ENCODE measurements at regions not wholly inside any gene's neighbourhood (a gene's known extent, or its start where the extent isn't known, plus 50 kb on each side); places are given as distances from the start of the nearest gene placed in this dataset.
"Not testable (repeated sequence)": the region's sequence is repeated elsewhere in the genome, so short reads cannot be mapped to it uniquely, and the experiment has no call there.

DNA sequence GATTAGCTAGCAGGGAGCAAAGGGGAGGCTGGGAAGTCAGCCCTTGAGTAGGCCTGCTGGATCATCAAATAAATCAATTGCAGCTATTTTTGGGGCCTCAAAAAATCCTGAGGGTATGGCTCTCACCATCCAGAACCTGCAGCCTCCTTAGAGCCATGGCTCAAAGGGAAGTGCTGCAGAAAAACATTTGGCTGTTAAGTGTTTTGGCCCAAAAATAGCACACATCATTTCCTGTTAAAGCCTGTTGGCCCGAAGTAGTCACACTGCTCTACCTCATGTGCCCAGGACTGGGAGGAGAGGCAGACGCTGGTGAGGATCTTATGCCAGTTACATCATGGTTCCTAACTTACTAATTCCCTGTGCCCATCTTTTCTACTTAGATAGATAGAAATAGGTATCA is 176.8 kb upstream of the PLGLB1 start:
- DNase-seq = not testable (repeated sequence)

DNA sequence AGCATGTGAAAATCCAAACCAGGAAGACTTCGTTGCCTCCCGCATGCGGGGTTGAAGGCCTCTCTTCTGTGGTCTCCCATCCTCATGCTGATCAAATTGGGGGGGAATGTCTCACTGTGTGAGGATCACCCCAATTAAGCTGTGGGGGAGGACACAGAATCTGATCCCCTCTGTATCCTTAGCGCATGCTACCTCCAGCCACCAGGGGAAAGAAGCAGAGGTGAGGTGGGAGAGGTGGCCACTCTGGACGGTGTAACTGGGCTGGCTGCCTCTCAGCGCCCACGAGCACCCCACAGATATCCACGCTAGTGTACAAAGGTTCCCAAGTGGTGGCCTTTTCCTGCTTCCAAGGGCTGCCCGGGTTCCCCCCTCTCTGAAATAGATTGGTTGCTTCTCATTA is 177.6 kb upstream of the PLGLB1 start:
- not testable (repeated sequence) for DNase-seq

- DNase-seq = not testable (repeated sequence)
These were observed 183.0 kb upstream of the PLGLB1 start for GRCh38 chr2:87204569-87205147.

GRCh38 chr2:87212938-87213337 is 191.3 kb upstream of the PLGLB1 start:
- not testable (repeated sequence) for DNase-seq

DNA sequence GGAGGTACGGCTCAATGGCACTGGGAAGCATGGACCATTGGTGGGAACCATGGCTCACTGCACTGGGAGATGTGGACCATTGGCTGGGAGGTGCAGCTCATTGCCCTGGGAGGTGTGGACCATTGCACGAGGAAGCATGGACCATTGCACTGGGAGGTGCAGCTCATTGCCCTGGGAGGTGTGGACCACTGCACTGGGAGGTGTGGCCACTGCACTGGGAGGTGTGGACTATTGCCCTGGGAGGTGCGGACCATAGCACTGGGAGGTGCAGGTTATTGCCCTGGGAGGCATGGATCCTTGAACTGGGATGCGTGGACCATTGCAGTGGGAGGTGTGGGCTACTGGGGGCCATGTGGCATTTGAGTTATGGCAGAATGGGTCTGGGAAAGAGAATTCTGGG is 195.4 kb upstream of the PLGLB1 start:
- not testable (repeated sequence) for DNase-seq

GRCh38 chr2:87217741-87218410 is 196.2 kb upstream of the PLGLB1 start:
- not testable (repeated sequence) for DNase-seq

GRCh38 chr2:87220651-87221050 is 199.0 kb upstream of the PLGLB1 start:
- not testable (repeated sequence) for DNase-seq

DNA sequence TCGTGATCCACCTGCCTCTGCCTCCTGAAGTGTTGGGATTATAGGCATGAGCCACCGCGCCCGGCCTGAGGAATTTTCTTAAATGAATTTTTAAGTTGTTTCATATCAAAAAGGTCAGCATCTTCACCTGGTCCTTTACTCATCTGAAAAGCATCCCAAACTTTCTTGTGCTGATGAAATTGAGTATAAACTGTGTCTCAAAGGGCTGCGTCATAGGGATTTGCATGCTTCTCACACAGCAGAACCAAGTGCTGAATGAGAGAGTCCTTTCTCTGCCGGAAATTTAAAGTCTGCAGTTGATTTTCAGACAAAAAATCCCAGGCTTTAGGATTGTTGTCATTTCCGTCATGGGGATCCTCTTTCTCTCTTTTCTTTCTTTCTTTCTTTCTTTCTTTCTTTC is 200.5 kb upstream of the PLGLB1 start:
- peak; percentile 78 for DNase-seq

GRCh38 chr2:87223873-87224272 is 202.2 kb upstream of the PLGLB1 start:
- not testable (repeated sequence) for DNase-seq

DNA sequence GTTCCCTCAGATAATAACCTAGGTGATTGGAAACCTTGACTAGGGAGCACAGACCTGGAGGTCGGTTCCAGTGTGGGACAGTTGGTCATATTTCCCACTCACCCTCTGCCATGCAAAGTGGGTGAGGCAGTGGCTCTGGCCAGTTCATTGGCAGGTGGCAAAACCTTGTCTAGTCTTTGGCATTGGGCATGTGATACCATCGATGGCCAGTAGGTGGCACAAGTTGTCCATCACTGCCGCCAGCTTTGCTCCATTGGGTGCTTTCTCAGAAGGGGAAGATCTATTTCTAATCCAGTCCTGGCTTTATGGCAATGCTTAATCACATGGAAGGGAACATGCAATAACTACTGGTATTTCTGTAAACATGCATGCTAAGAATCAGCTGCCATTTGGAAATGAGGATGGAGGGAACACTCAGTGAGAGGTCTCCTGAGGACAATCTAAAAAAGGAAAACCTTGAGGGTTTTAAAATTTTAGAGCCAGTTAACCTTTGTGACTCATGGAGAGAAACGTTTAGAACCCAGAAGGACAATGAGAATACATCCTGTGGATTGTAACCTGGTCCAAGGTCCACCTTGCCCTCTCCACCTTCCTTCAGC is 207.5 kb upstream of the PLGLB1 start:
- DNase-seq = peak; percentile 53

DNA sequence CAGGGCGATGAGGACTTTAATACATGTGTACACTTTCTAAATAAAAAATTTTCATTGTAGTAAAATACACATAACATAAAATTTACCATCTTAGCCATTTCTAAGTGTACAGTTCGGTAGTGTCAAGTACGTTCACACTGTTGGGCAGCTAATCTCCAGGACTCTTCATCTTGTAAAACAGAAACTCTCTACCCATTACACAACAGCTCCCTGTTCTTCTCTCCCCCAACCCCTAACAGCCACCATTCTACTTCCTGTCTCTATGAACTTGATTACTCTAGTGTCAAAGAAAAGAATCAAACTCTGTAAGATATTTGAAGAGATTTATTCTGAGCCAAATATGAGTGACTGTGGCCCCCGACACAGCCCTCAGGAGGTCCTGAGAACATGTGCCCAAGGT is 208.3 kb upstream of the PLGLB1 start:
- not testable (repeated sequence) for DNase-seq

DNA sequence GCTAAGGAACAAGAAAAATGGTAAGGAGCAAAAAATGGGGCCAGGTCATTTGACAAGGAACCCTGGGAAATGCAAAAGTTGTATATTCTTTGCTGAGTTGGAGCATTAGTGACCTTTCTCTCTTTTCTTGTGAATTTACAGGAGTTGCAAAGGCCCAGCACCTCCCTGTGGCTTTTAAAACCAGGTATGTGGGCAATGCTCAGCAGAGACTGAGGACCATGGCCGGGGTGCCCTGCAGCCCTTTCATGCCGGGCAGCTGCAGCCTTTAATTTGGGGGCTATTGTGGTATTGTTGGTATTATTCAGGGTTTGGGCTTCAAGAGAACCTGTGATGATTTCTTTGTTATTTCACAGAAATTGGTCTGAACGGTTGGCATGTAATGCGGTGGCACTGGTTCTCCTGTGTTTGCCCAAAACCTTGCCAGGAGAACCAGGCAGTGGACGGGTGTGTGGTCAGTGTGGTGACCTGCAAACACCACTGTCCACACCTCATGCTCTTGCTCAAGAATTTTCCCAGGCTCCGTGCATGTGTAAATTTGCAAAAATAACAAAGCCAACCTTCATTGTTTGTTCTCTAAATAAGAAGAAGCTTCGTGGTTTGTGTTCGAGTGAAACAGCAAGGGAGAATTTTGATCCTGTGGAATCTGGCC is 213.8 kb upstream of the PLGLB1 start:
- not testable (repeated sequence) for DNase-seq

DNA sequence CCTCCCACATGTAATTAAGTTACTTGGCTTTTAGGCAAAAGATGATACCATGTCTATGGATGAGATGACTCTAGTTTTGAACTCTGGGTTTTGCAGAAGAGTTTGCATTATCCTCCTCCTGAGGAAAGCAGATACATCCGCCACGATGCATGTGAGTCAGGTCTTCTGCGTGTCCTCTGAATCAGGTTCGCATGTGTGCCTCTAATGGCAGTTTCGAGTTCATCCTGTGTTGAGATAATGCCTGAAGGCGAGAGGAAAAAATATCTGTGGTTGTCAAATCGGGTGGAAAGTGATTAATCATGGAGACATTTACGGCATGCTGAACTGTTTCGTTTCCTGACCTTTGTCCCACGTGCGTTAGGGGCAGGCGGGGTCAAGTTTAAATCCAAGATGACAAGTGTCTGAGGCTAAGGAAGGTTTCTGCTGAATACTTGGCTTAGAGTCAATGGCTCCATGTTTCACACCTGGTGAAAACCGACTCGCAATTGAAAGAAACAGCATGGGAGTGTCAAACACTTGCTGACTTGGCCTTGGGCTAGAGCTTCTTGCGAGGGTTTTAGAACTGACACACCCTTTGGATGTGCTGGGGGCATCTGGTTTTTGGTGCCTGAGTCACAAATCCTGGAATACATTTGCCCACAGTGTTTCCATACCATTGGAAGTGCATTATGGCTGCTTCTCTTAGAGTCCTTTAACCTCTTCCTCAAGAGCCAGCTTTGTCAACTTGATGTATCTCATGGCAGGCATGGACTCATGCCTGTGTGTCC is 216.1 kb upstream of the PLGLB1 start:
- DNase-seq = not testable (repeated sequence)

DNA sequence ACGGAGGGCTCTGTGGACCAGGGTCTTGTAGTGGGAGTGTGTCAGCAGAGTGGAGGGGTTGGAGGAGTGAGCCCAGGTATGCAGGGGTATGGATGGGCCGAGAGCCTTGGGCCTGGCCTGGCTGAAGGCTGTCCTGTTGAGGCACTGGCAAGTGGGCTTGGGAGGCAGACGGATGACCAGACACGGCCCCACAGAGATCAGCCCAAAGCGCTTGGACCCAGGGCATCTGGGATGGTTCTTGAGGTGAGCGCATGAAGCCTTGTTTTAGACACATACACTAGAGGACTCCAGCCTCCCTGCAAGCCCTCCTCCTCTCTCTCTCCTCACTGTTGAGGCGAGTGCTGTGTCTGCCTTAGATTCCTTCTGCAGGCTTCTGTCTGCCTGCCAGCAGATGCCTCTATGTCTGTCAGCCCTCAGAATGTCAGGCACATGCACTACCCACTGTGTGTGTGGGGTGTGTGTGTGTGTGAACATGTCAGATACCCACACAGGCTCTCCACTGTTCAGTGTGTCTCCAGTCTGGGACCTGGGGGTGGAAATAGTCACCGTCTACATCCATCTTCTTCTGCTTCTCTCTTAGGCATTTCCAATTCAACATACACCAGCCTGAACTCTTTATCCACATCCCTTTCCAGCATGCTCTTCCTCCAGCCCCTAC is 218.0 kb upstream of the PLGLB1 start:
- DNase-seq = peak; percentile 21

GRCh38 chr2:87246066-87246717 is 224.5 kb upstream of the PLGLB1 start:
- peak; percentile 25 for DNase-seq

GRCh38 chr2:87252046-87252445 is 230.4 kb upstream of the PLGLB1 start:
- DNase-seq = not testable (repeated sequence)

DNA sequence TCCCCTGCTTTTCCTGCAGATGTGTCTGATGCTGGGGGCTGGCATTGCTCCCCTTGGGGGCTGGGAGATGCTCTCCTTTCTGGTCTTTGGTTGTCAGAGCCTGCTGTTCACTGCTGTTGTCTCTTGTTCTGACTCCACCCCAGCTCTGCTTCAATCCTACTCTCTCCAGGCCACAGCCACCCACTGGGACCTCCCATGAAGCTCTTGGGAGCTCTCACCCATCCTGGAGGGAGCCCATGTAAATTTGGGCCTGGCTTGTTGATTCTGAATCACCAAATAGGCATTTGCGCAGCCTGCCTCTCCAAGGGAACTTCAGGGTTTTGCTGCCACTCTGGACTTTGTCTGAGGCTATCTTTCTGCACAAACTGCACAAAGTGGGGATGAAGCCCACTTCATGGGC is 232.9 kb upstream of the PLGLB1 start:
- DNase-seq = not testable (repeated sequence)

DNA sequence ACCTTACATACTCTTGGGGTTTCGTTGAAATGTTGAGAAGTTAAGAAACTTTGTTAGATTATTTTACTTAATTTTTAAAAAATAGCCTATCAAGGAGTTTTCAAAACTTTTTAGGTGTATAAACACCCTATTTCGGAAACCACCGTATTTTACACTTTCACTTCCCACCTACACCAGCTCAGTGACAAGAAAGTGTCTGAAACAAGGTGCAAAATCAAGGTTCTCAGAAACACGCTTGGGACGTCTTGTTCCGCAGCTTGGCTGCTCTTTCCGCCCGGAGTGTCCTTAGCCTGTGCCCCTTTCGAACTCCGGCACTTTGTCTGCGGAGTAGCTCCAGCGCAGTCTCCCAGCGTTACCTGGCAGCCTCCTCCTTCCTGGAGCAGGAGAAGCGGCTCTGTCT is 233.8 kb upstream of the PLGLB1 start:
- not testable (repeated sequence) for DNase-seq

DNA sequence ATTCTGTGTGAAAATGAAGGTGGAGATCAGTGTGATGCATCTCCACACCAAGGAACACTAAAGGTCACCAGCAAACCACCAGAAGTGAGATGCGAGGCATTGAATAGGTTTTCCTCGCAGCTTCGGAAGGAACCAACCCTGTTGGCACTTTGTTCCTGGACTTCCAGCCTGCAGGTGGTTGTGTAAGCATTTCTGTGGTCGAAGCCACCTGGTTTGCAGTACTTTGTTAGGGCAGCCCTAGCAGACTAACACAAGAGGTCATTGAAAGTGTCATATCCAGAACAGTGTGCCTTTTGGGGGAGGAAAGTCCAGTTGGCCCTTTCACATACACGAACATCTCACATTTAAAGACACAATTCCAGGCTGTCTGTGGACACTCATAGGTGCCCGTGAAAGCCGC is 237.2 kb upstream of the PLGLB1 start:
- not testable (repeated sequence) for DNase-seq

DNA sequence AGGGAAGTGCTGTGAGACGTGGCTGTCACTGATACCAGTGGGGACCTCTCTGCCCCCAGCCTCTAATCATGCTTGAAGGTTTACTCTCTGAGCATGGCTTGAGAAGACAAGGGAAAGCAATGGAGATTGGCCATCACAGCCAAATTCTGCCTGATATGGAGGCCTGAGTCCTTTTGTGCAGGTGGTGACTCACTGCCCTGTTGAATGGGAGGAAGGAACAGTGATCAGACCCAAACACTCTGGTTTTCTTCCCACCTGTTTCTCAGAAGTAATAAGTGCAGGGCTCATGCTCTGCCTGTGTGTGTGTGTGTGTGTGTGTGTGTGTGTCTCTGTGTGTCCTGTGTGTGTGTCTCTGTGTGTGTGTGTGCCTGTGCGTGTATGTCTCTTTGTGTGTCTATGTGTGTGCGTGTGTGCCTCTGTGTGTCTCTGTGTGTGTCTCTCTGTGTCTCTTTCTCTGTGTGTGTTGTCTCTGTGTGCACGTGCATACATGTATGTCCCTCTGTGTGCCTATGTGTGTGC is 240.6 kb upstream of the PLGLB1 start:
- not testable (repeated sequence) for DNase-seq

DNA sequence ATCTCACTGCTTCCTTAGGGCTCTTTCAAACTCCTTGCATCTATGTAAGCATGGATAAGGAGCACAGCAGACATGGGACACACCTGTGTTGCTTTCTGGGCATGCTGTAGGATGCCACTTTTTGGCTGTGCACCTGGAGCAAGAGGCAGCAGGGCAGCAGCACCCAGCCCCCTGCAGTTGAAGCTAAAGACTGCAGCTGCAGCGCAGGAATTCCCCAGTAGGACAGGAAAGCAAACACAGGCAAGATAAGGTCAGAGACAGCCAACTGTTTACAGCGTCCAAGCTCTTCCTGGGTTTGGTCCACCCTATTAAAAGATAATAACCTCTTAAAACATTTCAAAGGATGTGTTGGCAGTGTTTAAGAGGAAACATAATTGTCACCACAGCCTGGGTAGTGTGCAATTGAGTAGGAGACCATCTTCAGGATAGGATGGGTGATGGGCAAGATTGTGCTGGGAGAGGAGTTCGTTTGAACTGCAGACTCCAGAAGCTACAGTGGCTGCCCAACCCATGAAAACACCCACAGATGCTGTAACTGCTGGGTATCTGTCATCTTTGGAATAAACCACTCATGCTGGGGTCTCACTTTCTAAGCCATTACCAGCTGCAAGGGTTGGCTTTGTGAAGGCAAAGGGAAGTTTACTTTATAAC is 242.3 kb upstream of the PLGLB1 start:
- not testable (repeated sequence) for DNase-seq

All from fibroblast of skin of abdomen (primary cell).